ENCODE measurements at regions not wholly inside any gene's neighbourhood (a gene's known extent, or its start where the extent isn't known, plus 50 kb on each side); places are given as distances from the start of the nearest gene placed in this dataset.

DNA sequence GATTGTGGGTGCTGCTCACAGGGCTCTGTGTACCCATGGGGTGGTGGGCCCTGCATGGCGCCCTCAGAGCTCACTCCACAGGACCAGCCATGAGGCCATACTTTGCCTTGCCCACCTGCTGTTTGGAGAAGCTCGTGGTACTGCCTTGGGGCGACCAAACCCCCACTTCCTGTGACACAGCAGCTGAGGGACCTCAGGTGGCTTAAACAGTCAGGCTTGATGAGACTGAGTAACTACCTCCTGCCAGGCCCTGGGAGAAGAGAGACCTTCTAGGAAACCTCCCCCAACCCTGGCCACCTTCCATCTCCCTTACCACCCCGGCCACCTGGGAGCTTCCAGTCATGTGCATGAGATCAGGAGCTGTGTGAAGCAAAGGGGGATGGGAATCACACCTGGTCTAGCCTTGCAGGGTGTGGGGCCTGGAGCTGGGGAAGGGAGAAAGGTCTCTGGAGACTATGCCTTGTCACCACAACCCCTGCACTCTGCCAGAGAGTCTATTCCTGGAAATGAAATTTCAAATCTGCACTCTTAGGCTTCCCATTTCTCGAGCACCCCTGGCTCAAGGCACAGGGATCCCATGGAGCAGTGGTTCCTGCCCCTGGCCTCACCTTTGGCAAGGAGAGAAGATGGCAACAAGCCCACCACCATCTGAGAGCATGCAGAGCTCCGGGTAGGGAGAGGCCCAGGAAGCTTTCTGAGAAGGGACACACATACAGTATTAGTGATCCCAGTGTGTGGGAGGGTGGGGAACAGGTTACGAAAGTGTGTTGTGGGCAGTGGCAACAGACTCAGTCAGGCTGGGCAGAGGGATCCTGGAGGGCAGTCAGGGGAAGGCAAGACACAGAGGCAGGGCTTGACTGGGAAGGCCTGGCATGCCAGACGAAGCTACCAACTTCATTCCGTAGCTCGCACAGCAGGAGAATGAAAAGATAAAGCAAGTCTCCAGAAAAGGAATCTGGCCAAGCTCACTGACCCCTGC lies 125.0 kb downstream of the URI1 start:
- TF ChIP-seq TAF1 (IDR thresholded peaks at IDR 0.05; ENCODE audit: borderline replicate concordance, low read depth, low read length): no peak
- TF ChIP-seq YY1 (IDR thresholded peaks at IDR 0.05; ENCODE audit: low read depth): no peak
- TF ChIP-seq JUND (IDR thresholded peaks at IDR 0.05): no peak
- TF ChIP-seq, protein P1, sequence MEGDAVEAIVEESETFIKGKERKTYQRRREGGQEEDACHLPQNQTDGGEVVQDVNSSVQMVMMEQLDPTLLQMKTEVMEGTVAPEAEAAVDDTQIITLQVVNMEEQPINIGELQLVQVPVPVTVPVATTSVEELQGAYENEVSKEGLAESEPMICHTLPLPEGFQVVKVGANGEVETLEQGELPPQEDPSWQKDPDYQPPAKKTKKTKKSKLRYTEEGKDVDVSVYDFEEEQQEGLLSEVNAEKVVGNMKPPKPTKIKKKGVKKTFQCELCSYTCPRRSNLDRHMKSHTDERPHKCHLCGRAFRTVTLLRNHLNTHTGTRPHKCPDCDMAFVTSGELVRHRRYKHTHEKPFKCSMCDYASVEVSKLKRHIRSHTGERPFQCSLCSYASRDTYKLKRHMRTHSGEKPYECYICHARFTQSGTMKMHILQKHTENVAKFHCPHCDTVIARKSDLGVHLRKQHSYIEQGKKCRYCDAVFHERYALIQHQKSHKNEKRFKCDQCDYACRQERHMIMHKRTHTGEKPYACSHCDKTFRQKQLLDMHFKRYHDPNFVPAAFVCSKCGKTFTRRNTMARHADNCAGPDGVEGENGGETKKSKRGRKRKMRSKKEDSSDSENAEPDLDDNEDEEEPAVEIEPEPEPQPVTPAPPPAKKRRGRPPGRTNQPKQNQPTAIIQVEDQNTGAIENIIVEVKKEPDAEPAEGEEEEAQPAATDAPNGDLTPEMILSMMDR (IDR thresholded peaks at IDR 0.05): no peak
- no peak for TF ChIP-seq EZH2phosphoT487 (IDR thresholded peaks at IDR 0.05; ENCODE audit: borderline replicate concordance, low read depth)
- TF ChIP-seq GATA2 (CRISPR knock-in tag; IDR thresholded peaks at IDR 0.05): no peak
- TF ChIP-seq RCOR1 (IDR thresholded peaks at IDR 0.05; ENCODE audit: low read length): no peak
- TF ChIP-seq TCF12 (IDR thresholded peaks at IDR 0.05): no peak
- no peak for TF ChIP-seq EP300 (IDR thresholded peaks at IDR 0.05; ENCODE audit: borderline replicate concordance in 1 of 2, low read depth in 1 of 2, low read length in 1 of 2)
- no peak for TF ChIP-seq SMC3 (IDR thresholded peaks at IDR 0.05; ENCODE audit: low read depth, low read length)
- TF ChIP-seq RFX5 (IDR thresholded peaks at IDR 0.05; ENCODE audit: low read length): no peak
- TF ChIP-seq POLR2AphosphoS5 (IDR thresholded peaks at IDR 0.05; ENCODE audit: low read depth, low read length): no peak

Data from SK-N-SH (cell line).